Spleen (tissue), 11 donors: ENCODE measurements at regions not wholly inside any gene's neighbourhood (a gene's known extent, or its start where the extent isn't known, plus 50 kb on each side); places are given as distances from the start of the nearest gene placed in this dataset.

Experiments used
- DNase-seq: peaks from one replicate; pipeline ENCODE4 v3.0.0-alpha.2; 2020
- H3K27ac ChIP-seq, 8 donors: fragments of 200-600 bp; sonication (generic) in 7 of 8; 1 replicate in 4 of 8; 2 replicates in 4 of 8; pipeline versions ENCODE4 v1.5.0 to v1.8.0; 2016 to 2021; ENCODE audit warnings: inconsistent platforms in 4 of 8, mild to moderate bottlenecking in 4 of 8, moderate library complexity in 1 of 8
- H3K27me3 ChIP-seq, 7 donors: fragments of 200-600 bp; sonication (generic) in 6 of 7; replicated peaks in 1 of 7; 1 replicate in 4 of 7; 2 replicates in 3 of 7; pipeline versions ENCODE4 v1.5.0 to v1.8.0; 2016 to 2021; ENCODE audit warnings: inconsistent platforms in 3 of 7, mild to moderate bottlenecking in 1 of 7
- H3K36me3 ChIP-seq, 6 donors: fragments of 200-600 bp; sonication (generic) in 5 of 6; 1 replicate in 4 of 6; 2 replicates in 2 of 6; pipeline versions ENCODE4 v1.5.0 to v1.8.0; 2016 to 2021; ENCODE audit warnings: inconsistent platforms in 2 of 6
- H3K4me1 ChIP-seq, 6 donors: fragments of 200-600 bp; sonication (generic) in 5 of 6; 1 replicate in 3 of 6; 2 replicates in 3 of 6; pipeline versions ENCODE4 v1.5.0 to v1.8.0; 2016 to 2021; ENCODE audit warnings: inconsistent platforms in 3 of 6
- H3K4me3 ChIP-seq, 8 donors: fragments of 200-600 bp; sonication (generic) in 7 of 8; 1 replicate in 4 of 8; 2 replicates in 4 of 8; pipeline versions ENCODE4 v1.5.0 to v1.8.0; 2016 to 2021; ENCODE audit warnings: inconsistent platforms in 4 of 8, mild to moderate bottlenecking in 4 of 8, moderate library complexity in 2 of 8
- H3K9me3 ChIP-seq, 8 donors: fragments of 200-600 bp; sonication (generic) in 7 of 8; 1 replicate in 4 of 8; 2 replicates in 4 of 8; pipeline versions ENCODE4 v1.5.0 to v1.8.0; 2016 to 2021; ENCODE audit warnings: inconsistent platforms in 4 of 8
- POLR2A ChIP-seq, 3 donors: fragments of 450-650 bp; IDR thresholded peaks; one replicate each; pipeline ENCODE4 v1.5.1; 2017; ENCODE audit warnings: antibody characterized with exemption in 3 of 3, mild to moderate bottlenecking in 1 of 3
- POLR2AphosphoS5 ChIP-seq, 3 donors: sonication (generic); formaldehyde crosslinking; IDR thresholded peaks; one replicate each; pipeline ENCODE4 v1.5.1; 2017; ENCODE audit warnings: antibody characterized with exemption in 3 of 3
- WGBS, 5 donors: extraction: QIAGEN DNeasy Blood & Tissue Kit in 3 of 5; methylation state at CpG; one replicate each; pipeline versions ENCODE4 v1.1.5 to v1.1.7; 2013 to 2018; 5-methylcytosine and 5-hydroxymethylcytosine counted together
- intact Hi-C: fragments of 100-400 bp; cut with DNase I; formaldehyde crosslinking; loops from one replicate; pipeline ENCODE4 v1.15.0; 2023; ENCODE audit warnings: low total_unique reads
- TF ChIP-seq, protein P1 (sequence below), 11 experiments: fragments of 200-600 bp in 7 of 11; fragments of 450-650 bp in 4 of 11; sonication (generic) in 4 of 11; IDR thresholded peaks in 8 of 11; conservative IDR thresholded peaks in 3 of 11; 1 replicate in 7 of 11; 2 replicates in 4 of 11; pipeline versions ENCODE4 v1.4.0 to v1.8.0; 2016 to 2021; ENCODE audit warnings: antibody characterized with exemption in 11 of 11, inconsistent platforms in 4 of 11, mild to moderate bottlenecking in 1 of 11
- donor health status: healthy with polysubstance abuse.
- donor health status: DM: no; HTN: no; CAD: no; lungs with moderate emphysema.
- donor health status: DM: no; HTN: no; CAD: no.
- donor health status: Bipolar disorder and iron deficiency.
- donor health status: healthy.
- donor health status: DM: no; HTN: no; CAD: no.
- donor health status: DM: yes; HTN: yes; CAD: no.

- no peaks in the 10 kb centered on the region for H3K36me3 ChIP-seq
- no peaks in the 10 kb centered on the region for H3K4me1 ChIP-seq
- no peaks in the 10 kb centered on the region for H3K27me3 ChIP-seq
- no peak overlapping the region for H3K4me3 ChIP-seq
- DNase-seq, result no peak
- WGBS, 5 donors, result 22 to 61% (median 35%) methylated on average over 4 of the region's 4 CpGs
- TF ChIP-seq POLR2A (IDR thresholded peaks at IDR 0.05), result no peak
- TF ChIP-seq POLR2AphosphoS5 (IDR thresholded peaks at IDR 0.05), result no peak
- TF ChIP-seq, protein P1, sequence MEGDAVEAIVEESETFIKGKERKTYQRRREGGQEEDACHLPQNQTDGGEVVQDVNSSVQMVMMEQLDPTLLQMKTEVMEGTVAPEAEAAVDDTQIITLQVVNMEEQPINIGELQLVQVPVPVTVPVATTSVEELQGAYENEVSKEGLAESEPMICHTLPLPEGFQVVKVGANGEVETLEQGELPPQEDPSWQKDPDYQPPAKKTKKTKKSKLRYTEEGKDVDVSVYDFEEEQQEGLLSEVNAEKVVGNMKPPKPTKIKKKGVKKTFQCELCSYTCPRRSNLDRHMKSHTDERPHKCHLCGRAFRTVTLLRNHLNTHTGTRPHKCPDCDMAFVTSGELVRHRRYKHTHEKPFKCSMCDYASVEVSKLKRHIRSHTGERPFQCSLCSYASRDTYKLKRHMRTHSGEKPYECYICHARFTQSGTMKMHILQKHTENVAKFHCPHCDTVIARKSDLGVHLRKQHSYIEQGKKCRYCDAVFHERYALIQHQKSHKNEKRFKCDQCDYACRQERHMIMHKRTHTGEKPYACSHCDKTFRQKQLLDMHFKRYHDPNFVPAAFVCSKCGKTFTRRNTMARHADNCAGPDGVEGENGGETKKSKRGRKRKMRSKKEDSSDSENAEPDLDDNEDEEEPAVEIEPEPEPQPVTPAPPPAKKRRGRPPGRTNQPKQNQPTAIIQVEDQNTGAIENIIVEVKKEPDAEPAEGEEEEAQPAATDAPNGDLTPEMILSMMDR (IDR thresholded peaks at IDR 0.05 in 8 of 11, conservative IDR thresholded peaks at IDR 0.05 in 3 of 11), result no peak
- no peak overlapping the region for H3K27ac ChIP-seq
- H3K9me3 ChIP-seq, result peaks cover 0 to 4% (median 0%) of the 10 kb centered on the region in 8 donors
- intact Hi-C loops, result no loop called here
These were observed 171.3 kb downstream of the BLID start for GRCh38 chr11:121944556-121945230.

DNA sequence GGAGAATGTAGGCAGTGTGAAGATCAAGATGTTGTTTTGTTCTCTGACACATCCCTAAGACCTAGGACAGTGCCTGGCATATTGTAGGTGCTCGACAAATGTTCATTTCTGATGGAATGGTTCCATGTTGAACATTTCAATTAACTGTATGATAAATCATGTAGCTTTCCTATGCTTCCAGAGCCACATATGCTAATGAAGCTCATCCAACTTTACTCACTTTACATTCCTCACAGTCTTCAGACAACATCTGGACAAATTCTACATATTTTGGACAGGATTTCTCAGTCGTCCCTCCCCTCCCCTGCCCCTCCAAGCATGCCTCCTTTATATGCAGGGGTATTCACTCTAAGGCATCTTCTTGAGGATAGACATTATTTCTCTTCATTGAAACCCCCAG, 177.9 kb downstream of the BLID start:
- 62 to 82% (median 67%) methylated on average over 2 of the region's 2 CpGs for WGBS, 5 donors

DNA sequence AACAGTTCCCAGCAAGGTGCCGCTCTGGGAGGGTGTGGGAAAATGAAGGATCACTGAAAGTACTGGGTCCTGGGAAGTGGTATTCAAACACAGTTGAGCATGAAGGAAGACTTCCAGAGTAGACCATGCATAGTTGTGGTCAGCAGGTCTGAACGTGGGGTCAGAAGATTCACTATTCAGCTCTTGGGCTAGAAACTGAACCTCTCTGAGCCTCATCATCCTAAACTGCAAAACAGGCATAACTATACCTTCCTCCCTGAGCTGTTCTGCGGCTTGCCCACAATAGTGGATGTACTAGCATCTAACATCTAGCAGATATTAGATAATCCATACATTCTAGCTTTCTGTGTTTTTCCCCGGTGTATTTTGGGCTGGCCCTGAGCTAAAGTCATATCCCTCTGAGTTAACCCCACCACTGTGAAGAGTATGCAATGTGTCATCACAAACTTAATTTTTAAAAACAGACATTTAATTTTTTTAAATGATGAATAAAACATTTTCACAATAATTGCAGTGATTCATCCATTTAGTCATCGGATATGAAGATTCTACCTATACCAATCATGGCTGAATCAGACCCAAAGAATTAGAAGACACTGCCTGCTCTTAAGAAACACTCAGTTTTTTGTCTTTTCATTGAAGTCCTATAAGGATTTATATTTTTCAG, 179.1 kb downstream of the BLID start:
- Histone ChIP-seq H3K27me3 (no peaks in the 10 kb centered on the region), H3K4me3 (no peak overlapping the region), H3K4me1 (no peaks in the 10 kb centered on the region), H3K27ac (no peak overlapping the region), H3K36me3 (no peaks in the 10 kb centered on the region), H3K9me3 (no peaks in the 10 kb centered on the region)
- no peak for DNase-seq
- intact Hi-C loops, result no loop called here
- 68 to 76% (median 73%) methylated on average over 5 of the region's 5 CpGs for WGBS, 5 donors
- no peak for TF ChIP-seq POLR2A (IDR thresholded peaks at IDR 0.05)
- TF ChIP-seq POLR2AphosphoS5 (IDR thresholded peaks at IDR 0.05), result no peak
- TF ChIP-seq, protein P1 (IDR thresholded peaks at IDR 0.05 in 8 of 11, conservative IDR thresholded peaks at IDR 0.05 in 3 of 11), result no peak

More for the DNA sequence above, 177.9 kb downstream of the BLID start:
- Histone ChIP-seq H3K4me3 (no peak overlapping the region), H3K9me3 (peaks cover 0 to 3% (median 0%) of the 10 kb centered on the region in 8 donors), H3K36me3 (no peaks in the 10 kb centered on the region), H3K4me1 (no peaks in the 10 kb centered on the region), H3K27me3 (no peaks in the 10 kb centered on the region), H3K27ac (no peak overlapping the region)
- intact Hi-C loops, result no loop called here
- no peak for DNase-seq
- TF ChIP-seq, protein P1 (IDR thresholded peaks at IDR 0.05 in 8 of 11, conservative IDR thresholded peaks at IDR 0.05 in 3 of 11), result no peak
- TF ChIP-seq POLR2AphosphoS5 (IDR thresholded peaks at IDR 0.05) (no peak), POLR2A (IDR thresholded peaks at IDR 0.05) (no peak)

DNA sequence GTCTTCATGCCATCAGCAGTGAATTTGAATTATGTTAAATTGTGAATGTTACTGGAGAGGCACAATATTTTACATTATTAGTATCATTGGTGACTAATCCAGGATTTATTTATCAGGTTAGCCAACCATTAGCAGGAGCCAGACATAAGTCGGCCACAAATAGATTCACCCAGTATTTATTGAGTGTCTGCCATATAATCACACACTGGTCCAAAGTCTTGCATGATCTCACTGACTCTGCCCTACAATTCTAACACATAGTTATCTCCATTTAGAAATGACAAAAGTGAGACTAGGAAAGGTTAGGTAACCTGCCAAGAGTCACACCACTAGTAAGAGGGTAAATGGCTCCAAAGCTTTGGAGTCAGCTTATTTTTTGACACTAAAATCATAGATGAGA, 179.6 kb downstream of the BLID start:
- no peak for DNase-seq
- Histone ChIP-seq H3K4me1 (no peaks in the 10 kb centered on the region), H3K4me3 (no peak overlapping the region), H3K36me3 (no peaks in the 10 kb centered on the region), H3K9me3 (no peaks in the 10 kb centered on the region), H3K27ac (no peak overlapping the region), H3K27me3 (no peaks in the 10 kb centered on the region)
- intact Hi-C loops, result no loop called here
- TF ChIP-seq POLR2AphosphoS5 (IDR thresholded peaks at IDR 0.05), result no peak
- no peak for TF ChIP-seq POLR2A (IDR thresholded peaks at IDR 0.05)
- TF ChIP-seq, protein P1 (IDR thresholded peaks at IDR 0.05 in 8 of 11, conservative IDR thresholded peaks at IDR 0.05 in 3 of 11), result no peak
- WGBS, 5 donors, result 92 to 100% (median 100%) methylated on average over 1 of the region's 1 CpG
